ENCODE measurements at regions not wholly inside any gene's neighbourhood (a gene's known extent, or its start where the extent isn't known, plus 50 kb on each side); places are given as distances from the start of the nearest gene placed in this dataset.
A peak's percentile ranks its signal among the peaks of the same experiment; 100 is the strongest.
"Not testable (repeated sequence)": the region's sequence is repeated elsewhere in the genome, so short reads cannot be mapped to it uniquely, and the experiment has no call there.

- DNase-seq = no peak
Measured at GRCh38 chr14:86430853-86431252, 900.9 kb downstream of the FLRT2 start.

GRCh38 chr14:86423214-86423613, 893.3 kb downstream of the FLRT2 start:
- DNase-seq = no peak

DNA sequence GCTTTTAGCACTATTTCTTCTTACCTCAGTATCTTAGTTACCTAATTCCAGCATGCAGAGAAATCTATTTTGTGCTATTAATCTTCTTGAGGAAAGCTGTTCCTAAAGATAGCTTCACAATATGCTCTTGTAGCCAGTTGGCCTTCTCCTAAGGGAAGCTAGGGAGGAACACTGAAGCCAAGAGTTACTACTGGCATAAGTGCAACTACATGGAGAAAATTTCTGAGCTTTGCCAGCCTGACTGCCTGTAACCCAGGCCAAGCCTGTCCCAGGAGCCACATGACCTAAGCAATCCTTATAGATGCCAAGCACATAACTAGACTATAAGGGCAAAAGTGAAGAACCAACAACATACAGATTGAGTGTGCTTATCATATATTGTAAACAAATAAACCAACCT, 890.2 kb downstream of the FLRT2 start:
- no peak for DNase-seq

DNA sequence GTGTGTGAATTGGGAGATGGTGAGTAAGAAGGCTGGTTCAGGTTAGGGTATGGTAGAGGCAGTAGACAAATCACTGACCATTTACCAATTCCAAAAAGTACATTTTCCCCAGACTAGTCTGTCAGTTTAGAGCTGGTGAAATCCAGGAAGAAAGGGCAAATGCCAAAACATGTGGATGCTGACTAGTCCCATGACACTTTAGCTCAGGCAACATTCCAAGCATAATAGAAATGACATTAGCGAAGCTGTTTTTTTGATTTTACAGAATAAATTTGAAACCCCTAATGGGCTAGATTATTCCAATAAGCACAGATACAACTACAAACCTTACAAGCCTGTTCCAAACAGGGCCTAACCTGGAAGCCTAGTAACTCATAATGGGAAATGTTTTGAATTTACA, 884.2 kb downstream of the FLRT2 start:
- DNase-seq = no peak

- no peak for DNase-seq
Measured at GRCh38 chr14:86404989-86405649, 875.2 kb downstream of the FLRT2 start.

- DNase-seq = no peak
Measured at GRCh38 chr14:86404425-86404824, 874.5 kb downstream of the FLRT2 start.

DNA sequence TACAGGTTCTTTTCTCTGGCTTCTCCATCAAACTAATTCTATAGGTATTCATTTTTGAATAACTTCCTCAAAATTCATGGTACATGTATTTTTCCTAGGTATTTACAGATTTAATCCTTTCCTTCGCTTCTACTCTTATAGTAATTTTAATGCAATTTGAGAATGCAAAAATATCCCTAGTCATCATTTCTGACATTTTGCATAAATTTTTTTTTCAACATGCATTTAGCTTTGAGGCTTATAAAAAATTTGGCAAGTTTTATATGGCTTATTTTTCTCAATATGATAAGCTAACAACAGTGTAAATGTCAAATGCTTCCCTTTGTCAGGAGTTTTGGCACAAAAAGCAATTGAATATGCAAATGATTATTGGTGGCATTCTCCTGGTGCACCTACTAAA, 872.6 kb downstream of the FLRT2 start:
- DNase-seq = no peak

GRCh38 chr14:86391085-86391484, 861.1 kb downstream of the FLRT2 start:
- DNase-seq = no peak

DNA sequence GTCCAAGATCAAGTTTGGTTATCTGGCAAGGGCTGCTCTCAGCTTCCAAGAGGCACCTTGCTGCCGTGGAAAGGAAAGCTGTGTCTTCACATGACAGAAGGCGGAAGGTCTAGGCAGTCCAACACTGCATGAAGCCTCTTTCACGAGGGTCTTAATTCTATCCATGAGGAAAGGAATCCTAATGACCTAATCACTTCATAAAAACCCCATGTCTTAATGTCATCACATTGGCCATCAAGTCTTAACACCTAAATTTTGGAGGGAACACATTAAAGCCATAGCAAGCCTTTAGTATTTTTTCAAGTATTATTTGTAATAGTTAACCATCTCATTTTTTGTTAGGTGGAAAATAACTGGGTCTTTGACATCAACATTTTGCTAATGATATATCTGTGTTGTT, 858.3 kb downstream of the FLRT2 start:
- no peak for DNase-seq

DNA sequence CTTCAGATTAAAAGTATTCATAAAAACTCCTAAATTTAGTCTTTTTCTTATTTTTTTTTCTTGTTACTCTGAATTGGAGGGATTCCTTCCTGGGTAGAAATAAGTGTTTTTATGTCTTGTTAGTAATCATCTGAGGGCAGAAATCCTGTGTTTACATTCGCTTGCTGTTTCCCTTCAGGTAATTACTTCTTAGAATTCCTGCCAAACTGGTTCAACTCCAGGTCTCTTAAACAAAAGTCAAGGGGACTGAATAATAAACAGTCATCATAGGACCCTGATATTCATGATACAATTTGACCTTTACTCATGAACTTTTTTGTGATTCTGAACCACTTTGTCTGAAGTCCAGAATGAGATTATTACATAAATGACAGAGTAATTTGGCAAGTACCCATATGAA, 843.9 kb downstream of the FLRT2 start:
- no peak for DNase-seq

GRCh38 chr14:86372402-86372801, 842.5 kb downstream of the FLRT2 start:
- DNase-seq = no peak

- no peak for DNase-seq
Measured at GRCh38 chr14:86364634-86365033, 834.7 kb downstream of the FLRT2 start.

- no peak for DNase-seq
Measured at GRCh38 chr14:86363576-86363975, 833.6 kb downstream of the FLRT2 start.

DNA sequence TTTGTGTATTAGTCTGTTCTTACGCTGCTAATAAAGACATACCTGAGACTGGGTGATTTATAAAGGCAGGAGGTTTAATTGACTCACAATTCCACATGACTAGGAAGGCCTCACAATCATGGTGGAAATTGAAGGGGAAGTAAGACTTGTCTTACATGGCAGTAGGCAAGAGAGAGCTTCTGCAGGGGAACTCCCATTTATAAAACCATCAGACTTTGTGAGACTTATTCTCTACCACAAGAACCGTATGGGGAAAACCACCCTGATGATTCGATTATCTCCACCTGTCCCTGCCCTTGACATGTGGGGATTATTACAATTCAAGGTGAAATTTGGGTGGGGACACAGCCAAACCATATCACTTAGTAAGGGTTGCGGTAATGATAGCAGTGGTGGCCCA, 833.1 kb downstream of the FLRT2 start:
- no peak for DNase-seq

GRCh38 chr14:86357876-86358275, 827.9 kb downstream of the FLRT2 start:
- DNase-seq = no peak

DNA sequence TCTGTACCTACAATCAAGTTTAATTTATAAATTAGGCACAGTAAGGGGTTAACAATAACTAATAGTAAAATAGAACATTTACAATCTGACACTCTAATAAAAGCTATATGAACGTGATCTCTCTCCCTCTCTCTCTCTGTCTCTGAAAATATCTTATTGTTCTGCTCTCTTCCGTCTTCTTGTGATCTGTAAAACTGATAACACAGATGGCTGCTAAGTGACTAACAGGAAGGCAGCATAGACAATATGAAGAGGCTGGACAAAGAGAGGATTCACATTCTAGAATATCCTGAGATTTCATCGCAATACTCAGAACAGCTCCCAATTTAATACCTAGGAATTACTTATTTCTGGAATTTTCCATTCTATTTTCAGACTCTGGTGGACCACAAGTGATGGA, 827.2 kb downstream of the FLRT2 start:
- no peak for DNase-seq

DNA sequence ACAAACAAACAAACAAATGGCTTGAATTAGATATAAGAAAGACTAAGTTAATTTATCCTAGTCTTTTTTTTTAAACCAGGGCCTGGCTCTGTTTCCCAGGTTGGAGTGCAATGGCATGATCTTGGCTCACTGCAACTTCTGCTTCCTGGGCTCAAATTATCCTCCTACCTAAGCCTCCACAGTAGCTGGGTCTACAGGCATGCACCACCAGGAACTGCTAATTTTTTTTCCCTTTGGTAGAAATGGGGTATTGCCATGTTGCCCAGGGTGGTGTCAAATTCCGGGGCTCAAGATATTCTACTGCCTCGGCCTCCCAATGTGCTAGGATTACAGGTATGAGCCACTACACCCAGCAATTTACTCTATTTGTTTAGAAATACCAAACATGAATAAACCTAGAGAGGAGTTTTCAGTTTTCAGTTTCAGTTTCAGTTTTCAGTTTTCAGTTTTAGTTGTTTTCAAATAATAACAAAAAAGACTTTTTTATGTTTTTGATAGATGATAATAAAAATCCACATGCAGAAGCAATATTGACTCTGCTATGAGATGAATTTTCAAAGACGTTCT, 817.0 kb downstream of the FLRT2 start:
- DNase-seq = peak; percentile 10

DNA sequence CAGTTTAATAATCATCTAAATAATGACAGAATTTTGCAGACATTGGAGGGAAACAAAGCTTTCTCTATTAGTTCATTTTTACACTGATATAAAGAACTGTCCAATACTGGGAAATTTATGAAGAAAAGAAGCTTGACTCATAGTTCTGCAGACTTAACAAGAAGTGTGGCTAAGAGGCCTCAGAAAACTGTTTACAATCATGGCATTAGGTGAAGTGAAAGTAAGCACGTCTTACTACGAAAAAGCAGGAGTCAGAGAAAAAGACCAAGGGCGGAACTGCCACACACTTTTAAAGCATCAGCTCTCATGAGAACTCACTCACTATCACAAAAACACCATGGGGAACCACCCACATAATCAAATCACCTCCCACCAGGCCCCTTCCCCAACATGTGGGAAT, 804.4 kb downstream of the FLRT2 start:
- no peak for DNase-seq

GRCh38 chr14:86333493-86333892, 803.5 kb downstream of the FLRT2 start:
- no peak for DNase-seq

- no peak for DNase-seq
Measured at GRCh38 chr14:86331341-86331740, 801.4 kb downstream of the FLRT2 start.

- no peak for DNase-seq
Measured at GRCh38 chr14:86321151-86321550, 791.2 kb downstream of the FLRT2 start.

DNA sequence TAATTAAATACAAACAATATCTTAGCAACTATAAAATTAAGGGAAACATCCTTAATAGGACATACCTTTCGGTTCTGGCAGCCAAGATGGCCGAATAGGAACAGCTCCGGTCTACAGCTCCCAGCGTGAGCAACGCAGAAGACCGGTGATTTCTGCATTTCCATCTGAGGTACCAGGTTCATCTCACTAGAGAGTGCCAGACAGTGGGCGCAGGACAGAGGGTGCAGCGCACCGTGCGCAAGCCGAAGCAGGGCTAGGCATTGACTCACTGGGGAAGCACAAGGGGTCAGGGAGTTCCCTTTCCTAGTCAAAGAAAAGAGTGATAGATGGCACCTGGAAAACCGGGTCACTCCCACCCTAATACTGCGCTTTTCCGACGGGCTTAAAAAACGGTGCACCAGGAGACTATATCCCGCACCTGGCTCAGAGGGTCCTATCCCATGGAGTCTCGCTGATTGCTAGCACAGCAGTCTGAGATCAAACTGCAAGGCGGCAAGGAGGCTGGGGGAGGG, 782.3 kb downstream of the FLRT2 start:
- DNase-seq = not testable (repeated sequence)

DNA sequence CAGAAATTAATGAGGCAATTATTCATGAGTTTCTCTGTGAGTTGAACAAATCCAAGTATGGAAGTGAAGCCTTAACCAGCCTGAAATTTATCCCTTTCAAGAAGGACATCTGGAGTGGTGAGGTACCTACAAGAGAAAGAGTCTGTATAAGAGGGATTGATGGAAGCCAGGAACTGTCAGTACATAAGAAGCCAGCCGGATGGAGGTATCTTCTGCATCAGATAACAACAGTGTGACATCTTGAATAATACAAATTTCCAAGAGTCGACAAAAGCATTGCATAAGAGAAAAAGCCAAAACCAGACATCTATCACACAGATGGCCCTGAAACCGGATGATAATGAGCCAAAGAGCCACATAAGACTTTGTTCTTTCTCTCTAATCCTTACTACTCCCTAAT, 781.2 kb downstream of the FLRT2 start:
- no peak for DNase-seq

DNA sequence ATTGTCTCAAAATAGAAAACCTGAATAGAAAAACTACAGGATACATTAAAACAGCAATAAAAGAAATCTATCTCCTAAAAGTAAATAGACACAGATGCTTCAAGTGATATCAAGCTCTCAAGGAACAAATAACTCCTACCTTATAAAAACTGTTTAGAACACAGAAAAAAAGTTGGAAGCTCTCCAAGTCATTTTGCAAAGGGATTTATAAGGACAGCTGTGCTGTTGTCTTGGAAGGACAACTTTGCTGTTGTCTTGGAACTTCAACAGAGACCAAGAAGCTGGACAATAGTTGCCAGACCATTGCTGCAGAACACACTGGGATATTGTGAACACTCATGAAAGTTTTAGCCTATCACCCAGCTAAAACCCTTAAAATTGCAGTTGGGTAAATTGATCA, 780.7 kb downstream of the FLRT2 start:
- no peak for DNase-seq

GRCh38 chr14:86310148-86310547, 780.2 kb downstream of the FLRT2 start:
- DNase-seq = no peak

Measured in KG1 (cell line).